ENCODE measurements at regions not wholly inside any gene's neighbourhood (a gene's known extent, or its start where the extent isn't known, plus 50 kb on each side); places are given as distances from the start of the nearest gene placed in this dataset.
"Not testable (repeated sequence)": the region's sequence is repeated elsewhere in the genome, so short reads cannot be mapped to it uniquely, and the experiment has no call there.

GRCh38 chr6:165167311-165167710 is 142.1 kb downstream of the C6orf118 start:
- H3K4me3 ChIP-seq, result no peak overlapping the region
- no peak overlapping the region for H3K27ac ChIP-seq
- no peaks in the 10 kb centered on the region for H3K9me3 ChIP-seq
- H3K4me1 ChIP-seq, result no peaks in the 10 kb centered on the region
- TF ChIP-seq, protein P1, sequence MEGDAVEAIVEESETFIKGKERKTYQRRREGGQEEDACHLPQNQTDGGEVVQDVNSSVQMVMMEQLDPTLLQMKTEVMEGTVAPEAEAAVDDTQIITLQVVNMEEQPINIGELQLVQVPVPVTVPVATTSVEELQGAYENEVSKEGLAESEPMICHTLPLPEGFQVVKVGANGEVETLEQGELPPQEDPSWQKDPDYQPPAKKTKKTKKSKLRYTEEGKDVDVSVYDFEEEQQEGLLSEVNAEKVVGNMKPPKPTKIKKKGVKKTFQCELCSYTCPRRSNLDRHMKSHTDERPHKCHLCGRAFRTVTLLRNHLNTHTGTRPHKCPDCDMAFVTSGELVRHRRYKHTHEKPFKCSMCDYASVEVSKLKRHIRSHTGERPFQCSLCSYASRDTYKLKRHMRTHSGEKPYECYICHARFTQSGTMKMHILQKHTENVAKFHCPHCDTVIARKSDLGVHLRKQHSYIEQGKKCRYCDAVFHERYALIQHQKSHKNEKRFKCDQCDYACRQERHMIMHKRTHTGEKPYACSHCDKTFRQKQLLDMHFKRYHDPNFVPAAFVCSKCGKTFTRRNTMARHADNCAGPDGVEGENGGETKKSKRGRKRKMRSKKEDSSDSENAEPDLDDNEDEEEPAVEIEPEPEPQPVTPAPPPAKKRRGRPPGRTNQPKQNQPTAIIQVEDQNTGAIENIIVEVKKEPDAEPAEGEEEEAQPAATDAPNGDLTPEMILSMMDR (IDR thresholded peaks at IDR 0.05), result no peak
- intact Hi-C loops (cut with DNase I), result no loop called here
- H3K27me3 ChIP-seq, result no peaks in the 10 kb centered on the region
- no peak for ATAC-seq
- H3K36me3 ChIP-seq, result no peaks in the 10 kb centered on the region
- no peak for DNase-seq

GRCh38 chr6:165163519-165163918 is 145.9 kb downstream of the C6orf118 start:
- Histone ChIP-seq H3K4me3 (no peak overlapping the region), H3K9me3 (no peaks in the 10 kb centered on the region), H3K4me1 (no peaks in the 10 kb centered on the region), H3K27ac (no peak overlapping the region), H3K27me3 (no peaks in the 10 kb centered on the region), H3K36me3 (no peaks in the 10 kb centered on the region)
- no peak for DNase-seq
- TF ChIP-seq, protein P1 (IDR thresholded peaks at IDR 0.05), result no peak
- intact Hi-C loops (cut with DNase I), result no loop called here
- ATAC-seq, result no peak

DNA sequence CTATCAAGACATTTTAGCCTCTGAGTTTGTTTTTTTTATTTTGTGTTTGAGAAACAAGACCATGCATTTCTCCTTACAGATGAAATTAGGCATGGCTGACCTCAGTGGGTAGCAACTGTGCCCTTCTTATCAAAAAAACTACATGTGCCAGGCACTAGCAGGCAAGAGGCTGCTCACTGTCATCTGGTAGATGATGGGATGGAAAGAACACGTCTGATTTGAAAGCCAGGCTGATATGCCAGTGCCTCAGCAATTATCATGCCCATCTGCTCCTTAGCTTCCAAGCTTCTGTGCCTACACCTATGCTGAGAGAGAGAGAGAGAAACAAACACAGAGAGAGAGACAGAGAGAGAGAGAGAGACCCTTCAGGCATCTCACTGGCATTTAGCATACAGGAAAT is 149.9 kb downstream of the C6orf118 start:
- intact Hi-C loops (cut with DNase I), result no loop called here
- Histone ChIP-seq H3K27me3 (no peaks in the 10 kb centered on the region), H3K9me3 (no peaks in the 10 kb centered on the region), H3K4me1 (no peaks in the 10 kb centered on the region), H3K27ac (no peak overlapping the region), H3K36me3 (no peaks in the 10 kb centered on the region), H3K4me3 (no peak overlapping the region)
- TF ChIP-seq, protein P1 (IDR thresholded peaks at IDR 0.05), result no peak
- no peak for ATAC-seq
- no peak for DNase-seq

DNA sequence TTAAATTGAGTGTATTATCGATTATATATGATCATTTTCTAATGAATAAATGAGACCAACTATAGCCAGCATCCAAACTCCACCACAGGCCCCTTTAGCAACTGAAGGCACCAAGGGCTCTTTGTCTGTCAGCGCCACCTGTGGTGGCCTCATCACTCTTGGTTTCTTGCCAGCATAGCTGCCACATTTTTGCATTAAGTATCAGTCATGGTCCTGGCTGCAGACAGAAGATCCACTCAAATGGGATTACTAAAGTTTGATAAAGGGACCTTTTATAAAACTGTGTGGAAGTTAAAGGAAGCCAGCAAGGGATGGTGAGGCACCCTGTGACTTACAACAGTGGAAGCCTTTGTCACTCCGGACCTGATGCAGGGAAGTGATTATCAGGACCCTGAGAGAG is 162.9 kb downstream of the C6orf118 start:
- Histone ChIP-seq H3K36me3 (no peaks in the 10 kb centered on the region), H3K27me3 (no peaks in the 10 kb centered on the region), H3K9me3 (no peaks in the 10 kb centered on the region), H3K4me1 (no peaks in the 10 kb centered on the region), H3K27ac (no peak overlapping the region), H3K4me3 (no peak overlapping the region)
- ATAC-seq (no peak), DNase-seq (no peak)
- TF ChIP-seq, protein P1 (IDR thresholded peaks at IDR 0.05), result no peak
- intact Hi-C loops (cut with DNase I), result no loop called here

- no peaks in the 10 kb centered on the region for H3K36me3 ChIP-seq
- no peak overlapping the region for H3K27ac ChIP-seq
- no peak for DNase-seq
- H3K27me3 ChIP-seq, result no peaks in the 10 kb centered on the region
- no peaks in the 10 kb centered on the region for H3K4me1 ChIP-seq
- peaks cover 4% of the 10 kb centered on the region for H3K9me3 ChIP-seq
- TF ChIP-seq, protein P1 (IDR thresholded peaks at IDR 0.05), result no peak
- no peak for ATAC-seq
- intact Hi-C loops (cut with DNase I), result no loop called here
- no peak overlapping the region for H3K4me3 ChIP-seq
These were observed 173.5 kb downstream of the C6orf118 start for GRCh38 chr6:165135889-165136288.

DNA sequence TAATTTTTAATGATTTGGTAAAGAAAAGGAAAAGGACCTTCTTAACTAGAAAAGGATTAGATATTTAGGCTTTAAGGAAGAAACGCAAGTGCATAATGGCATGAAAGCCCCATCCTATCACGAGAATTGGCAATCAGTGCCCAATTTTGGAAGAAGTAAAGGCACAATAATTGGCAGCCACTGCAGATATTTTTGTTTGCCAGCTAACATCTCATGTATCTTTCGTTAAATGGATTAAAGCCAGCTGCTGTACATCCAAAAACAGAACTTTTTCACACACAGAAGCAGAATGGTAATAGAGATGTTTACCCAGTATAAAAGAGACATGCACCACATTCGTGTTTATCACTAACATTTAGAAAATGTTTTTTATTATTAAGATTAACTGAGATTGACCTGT is 180.3 kb downstream of the C6orf118 start:
- Histone ChIP-seq H3K9me3 (no peaks in the 10 kb centered on the region), H3K4me3 (no peak overlapping the region), H3K4me1 (no peaks in the 10 kb centered on the region), H3K36me3 (no peaks in the 10 kb centered on the region), H3K27me3 (no peaks in the 10 kb centered on the region), H3K27ac (no peak overlapping the region)
- intact Hi-C loops (cut with DNase I), result no loop called here
- DNase-seq (no peak), ATAC-seq (no peak)
- TF ChIP-seq, protein P1 (IDR thresholded peaks at IDR 0.05), result no peak

- ATAC-seq; H3K27ac ChIP-seq; H3K4me3 ChIP-seq; H3K36me3 ChIP-seq; intact Hi-C loops (cut with DNase I); H3K27me3 ChIP-seq; H3K4me1 ChIP-seq; DNase-seq; H3K9me3 ChIP-seq: not testable (repeated sequence)
These were observed 181.7 kb downstream of the C6orf118 start for GRCh38 chr6:165127743-165128142.

GRCh38 chr6:165124681-165125080 is 184.7 kb downstream of the C6orf118 start:
- intact Hi-C loops (cut with DNase I); H3K4me3 ChIP-seq; H3K27me3 ChIP-seq; H3K36me3 ChIP-seq; H3K27ac ChIP-seq; H3K4me1 ChIP-seq; H3K9me3 ChIP-seq; DNase-seq; ATAC-seq: not testable (repeated sequence)
